ENCODE measurements at regions not wholly inside any gene's neighbourhood (a gene's known extent, or its start where the extent isn't known, plus 50 kb on each side); places are given as distances from the start of the nearest gene placed in this dataset.

DNA sequence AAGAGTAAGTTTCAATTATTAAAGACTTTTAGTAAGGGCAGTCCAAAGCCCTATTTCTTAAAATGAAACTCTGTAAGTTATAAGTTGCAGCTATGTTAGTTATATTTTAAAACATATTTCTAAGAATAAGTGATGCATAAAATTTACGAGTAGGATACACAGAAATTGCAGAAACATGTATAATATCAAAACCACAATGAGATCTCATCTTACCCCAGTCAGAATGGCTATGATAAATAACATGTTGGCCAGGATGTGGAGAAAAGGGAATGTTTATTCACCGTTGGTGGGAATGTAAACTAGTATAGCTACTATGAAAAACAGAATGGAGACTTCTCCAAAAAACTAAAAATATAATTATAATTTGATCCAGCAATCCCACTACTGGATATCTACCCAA lies 201.2 kb downstream of the CBLN2 start:
- no peak for DNase-seq

DNA sequence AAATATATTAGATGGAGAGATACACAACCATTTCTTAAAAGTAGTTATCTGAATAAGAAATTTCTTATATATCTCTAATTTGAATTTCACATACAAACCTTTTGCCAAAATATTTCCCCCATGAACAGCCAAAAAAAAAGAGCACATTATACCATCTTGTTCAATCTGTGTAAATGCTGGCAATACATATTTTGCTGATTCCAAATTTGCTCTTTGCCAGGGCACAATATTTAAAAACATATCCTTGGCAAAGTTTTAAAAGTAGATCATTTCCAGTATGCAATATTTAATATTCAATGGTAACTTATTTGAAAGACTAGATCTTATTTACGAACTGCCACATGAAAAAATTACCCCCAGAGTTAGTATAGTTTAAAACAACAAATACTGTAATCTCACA lies 204.2 kb downstream of the CBLN2 start:
- no peak for DNase-seq

DNA sequence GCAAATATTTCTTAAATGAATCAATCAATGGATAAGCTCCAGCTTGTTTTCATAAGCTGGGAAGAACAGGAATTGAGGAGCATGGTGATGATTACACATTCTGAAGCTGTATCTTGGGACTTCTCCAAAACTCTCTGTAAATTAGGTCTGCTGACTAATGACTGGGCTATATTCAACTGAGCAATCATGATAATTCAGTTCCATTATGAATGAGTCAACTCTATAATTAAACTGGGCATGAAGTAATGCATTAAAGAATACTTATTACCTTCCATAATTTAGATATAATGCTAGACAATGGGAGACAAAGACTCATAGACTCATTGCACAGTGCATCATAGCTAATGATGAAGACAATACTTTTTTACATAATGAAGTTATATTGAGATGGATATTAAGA lies 207.4 kb downstream of the CBLN2 start:
- no peak for DNase-seq

DNA sequence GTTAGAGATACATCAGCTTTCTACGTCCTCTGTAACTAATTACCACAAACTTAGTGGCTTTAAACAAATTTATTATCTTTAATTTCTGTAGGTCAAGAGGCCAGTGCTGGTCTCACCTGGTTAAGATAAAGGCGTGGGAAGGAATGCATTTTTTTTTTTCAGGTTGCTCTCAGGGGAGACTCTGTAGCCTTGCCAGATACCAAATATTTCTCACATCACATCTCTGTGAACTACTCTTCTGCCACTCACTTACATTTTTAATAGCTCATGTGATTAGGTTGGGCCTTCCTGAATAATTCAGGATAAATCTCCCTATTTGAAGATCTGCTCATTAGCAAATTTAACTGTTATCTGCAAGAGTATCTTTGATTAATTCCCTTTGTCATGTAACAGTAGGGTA lies 214.6 kb downstream of the CBLN2 start:
- no peak for DNase-seq

DNA sequence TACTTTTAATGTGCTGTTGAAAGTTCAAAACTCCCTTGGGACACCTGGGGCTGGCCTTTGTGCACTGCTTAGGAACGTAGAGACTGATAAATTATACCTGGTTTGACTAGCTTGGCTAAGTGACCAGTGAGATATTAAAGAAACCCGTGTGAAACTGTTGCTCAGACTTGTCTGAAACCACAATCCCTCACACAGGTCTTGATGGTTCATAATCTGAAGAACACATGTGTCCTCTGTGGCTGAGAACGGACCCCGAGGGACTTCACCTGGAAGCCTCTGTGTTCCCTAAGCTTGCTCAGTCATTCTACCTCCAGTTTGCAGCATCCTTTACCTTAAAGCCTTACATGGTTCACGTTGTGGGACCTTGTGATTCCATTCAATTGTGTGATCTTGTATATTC lies 218.8 kb downstream of the CBLN2 start:
- no peak for DNase-seq

DNA sequence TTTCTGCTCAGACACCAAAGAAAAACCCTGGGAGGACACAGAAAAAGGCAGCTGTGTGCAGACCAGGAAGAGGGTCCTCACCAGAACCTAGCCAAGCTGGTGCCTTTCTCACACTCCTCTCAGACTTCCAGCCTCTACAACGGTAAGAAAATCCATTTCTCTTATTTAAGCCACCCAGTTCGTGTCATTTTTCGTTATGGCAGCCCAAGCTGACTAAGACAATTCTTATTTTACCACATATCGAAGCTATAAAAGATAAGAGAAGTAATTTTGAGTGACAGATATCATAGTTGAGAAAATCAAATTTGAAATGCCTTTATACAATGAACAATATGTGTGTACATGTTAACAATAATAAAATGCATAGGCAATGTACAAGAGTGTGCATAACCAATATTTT lies 219.5 kb downstream of the CBLN2 start:
- DNase-seq, result no peak

DNA sequence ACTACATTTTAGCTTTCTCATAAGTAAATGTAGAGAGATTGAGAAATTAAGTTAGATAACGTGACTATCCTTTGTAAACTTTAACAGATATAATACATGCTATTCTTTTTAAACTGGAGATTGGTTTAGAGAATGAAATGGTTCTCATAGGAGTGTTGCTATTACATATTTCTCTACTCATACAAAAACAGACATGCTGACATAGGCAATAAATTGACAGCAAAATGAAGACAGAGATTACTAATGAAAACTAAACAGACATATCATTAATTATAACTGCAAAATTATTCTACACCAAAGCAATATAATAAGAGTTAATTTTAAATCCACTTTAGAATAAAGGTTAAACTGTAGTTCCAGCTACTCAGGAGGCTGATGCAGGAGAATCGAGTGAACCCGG lies 227.6 kb downstream of the CBLN2 start:
- no peak for DNase-seq

DNA sequence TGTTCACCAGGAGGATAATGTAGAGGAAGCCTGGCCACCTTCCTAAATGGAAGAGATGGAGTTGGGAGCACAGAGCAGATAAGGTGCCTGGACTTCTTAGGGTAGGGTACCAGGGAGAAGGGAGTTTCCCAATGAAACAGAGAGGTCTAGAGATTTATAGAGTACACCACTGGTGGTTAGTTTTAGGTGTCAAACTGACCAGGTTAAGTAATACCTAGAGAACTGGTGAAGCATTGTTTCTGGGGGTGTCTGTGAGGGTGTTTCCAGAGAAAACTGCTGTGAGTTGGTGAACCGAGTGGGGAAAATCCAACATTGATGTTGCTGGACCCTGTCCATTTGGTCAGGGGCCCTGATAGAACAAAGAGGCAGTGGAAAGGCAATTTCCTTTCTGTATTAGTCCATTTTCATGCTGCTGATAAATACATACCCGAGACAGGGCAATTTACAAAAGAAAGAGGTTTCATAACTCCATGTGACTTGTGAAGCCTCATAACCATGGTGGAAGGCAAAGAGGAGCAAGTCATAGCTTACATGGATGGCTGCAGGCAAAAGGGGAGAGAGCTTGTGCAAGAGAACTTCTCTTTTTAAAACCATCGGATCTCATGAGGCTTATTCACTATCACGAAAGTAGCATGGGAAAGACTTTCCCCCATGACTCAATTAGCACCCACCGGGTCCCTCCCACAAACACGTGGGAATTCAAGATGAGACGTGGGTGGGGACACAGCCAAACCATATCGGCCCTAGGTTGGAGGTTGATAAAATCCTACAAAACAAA lies 260.8 kb downstream of the CBLN2 start:
- DNase-seq, result no peak

GRCh38 chr18:72273025-72273424 lies 271.1 kb downstream of the CBLN2 start:
- DNase-seq, result no peak

DNA sequence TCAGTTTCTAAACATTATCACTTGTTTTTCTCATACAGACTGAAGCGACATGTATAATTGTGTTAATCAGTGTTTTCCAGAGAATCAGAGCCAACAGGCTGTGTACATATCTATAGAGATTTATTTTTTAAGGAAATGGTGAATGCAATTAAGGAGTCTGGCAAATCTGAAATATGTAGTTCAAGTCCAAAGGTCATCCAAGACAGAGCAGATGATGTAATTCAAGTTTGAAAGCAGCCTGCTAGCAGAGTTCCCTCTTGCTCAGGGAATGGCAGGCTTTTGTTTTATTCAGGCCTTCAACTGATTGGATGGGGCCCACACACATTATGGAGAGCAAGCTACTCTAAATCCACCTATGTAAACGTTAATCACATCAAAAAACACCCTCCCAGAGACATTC lies 282.6 kb downstream of the CBLN2 start:
- no peak for DNase-seq

DNA sequence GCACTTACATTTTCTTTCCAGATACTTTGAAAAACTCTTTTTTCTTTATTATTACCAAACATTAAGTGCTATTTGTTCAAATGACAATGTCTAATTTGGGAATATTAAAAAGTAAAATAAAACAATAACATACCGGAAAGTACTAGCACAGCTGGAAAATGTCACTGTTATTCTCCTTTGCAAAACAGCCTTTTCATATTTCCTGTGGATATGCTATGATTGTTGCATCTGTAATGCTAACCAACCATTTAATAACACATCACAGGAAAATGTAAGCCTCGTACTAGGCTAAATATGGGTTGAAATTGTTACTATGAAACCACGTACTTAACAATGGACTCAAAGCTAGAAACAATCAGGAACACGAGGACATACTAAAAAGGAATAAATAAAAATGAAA lies 298.1 kb downstream of the CBLN2 start:
- no peak for DNase-seq

- DNase-seq, result no peak
These were observed 308.7 kb downstream of the CBLN2 start for GRCh38 chr18:72235422-72235821.

DNA sequence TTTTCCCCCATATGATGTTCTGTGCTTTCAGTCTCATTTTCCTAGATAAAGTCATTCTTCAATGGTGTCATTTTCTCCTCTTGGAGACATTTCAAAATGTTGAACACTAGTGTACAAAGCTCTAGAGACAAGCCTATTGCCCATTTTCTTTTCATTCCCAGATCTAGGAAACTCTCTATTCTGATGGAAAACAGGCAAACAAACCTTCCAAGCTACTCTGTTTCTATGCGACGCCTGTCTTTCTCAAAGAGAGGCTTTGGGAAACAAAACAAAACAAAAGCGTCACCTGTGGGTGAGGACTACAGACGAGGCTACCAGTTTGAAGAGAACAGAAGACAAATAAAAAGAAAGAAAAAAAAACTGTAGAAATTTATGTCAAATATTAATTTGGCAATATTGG lies 311.0 kb downstream of the CBLN2 start:
- DNase-seq, result no peak

GRCh38 chr18:72232644-72233043 lies 311.5 kb downstream of the CBLN2 start:
- no peak for DNase-seq

DNA sequence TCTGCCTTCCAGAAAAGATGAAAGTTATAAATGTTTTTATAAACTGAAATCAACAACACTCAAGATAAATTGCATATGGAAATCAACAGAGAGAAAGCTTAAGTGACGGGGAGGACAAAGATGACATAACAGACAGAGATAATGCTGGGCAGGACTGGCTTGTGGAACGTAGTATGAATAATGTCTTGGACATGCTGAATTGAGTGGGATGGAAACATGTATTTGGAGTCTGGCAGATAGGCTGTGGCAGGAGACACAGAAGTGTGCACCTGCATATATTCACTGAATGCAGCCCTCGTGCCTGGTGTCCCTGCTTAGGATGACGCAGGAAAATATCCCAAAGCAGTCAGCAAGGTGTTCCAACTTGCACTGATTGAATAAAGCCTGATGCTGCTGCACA lies 318.2 kb downstream of the CBLN2 start:
- DNase-seq, result no peak

DNA sequence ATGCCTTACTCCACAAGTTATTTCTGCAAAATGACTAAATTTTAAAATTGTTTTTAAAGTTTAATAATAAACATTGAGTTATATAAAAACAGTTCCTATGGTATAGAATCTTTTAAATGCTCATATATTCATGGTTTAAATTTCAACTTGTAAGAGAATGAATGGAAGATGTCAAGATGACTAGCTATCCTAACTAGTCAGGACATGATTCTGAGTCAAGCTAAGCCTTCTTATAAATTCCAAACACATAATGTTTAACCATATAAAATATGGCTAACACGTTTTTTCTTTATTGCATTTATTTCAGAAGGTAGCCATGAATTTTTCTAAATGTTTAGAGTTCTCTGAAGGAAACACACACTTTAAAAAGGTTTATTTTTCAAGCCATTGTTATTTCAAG lies 320.4 kb downstream of the CBLN2 start:
- no peak for DNase-seq

- no peak for DNase-seq
These were observed 335.0 kb downstream of the CBLN2 start for GRCh38 chr18:72208920-72209676.

DNA sequence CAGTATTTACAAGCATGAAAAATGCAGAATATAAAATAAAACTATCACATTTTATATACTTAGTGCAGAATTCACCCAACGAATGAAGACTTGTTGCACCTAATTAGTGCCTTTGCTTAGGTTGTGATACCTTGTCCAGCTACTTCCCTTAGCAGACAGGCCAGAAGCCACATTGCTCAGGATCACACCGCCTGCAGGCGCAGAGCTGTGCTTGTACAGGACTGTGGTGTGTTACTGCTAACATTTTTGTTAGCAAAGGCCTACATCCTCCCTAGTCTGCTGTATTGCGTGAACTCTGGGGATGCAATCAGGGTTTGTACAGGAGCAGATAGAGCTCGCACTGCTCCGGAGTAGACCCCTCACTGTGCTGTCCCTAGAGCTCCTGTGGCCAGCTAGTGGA lies 336.9 kb downstream of the CBLN2 start:
- no peak for DNase-seq

GRCh38 chr18:72206814-72207213 lies 337.3 kb downstream of the CBLN2 start:
- DNase-seq, result no peak

DNA sequence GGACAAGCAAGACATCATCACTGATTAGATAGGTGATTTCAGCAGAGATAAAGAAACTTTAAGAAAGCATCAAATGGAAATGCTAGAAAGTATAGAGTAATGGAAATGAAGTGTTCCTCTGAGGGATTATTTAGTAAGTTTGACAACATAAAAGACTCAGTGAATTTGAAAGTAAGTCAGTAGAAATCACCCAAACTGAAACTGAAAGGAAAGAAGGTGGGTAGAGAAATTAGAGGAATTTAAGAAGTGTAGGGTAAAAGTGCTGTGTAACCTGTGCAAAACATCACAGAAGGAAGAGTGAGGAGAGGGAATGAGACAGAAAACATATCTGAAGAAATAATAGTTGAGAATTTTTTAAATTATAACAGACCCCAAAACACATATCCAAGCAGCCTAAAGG lies 343.1 kb downstream of the CBLN2 start:
- no peak for DNase-seq

DNA sequence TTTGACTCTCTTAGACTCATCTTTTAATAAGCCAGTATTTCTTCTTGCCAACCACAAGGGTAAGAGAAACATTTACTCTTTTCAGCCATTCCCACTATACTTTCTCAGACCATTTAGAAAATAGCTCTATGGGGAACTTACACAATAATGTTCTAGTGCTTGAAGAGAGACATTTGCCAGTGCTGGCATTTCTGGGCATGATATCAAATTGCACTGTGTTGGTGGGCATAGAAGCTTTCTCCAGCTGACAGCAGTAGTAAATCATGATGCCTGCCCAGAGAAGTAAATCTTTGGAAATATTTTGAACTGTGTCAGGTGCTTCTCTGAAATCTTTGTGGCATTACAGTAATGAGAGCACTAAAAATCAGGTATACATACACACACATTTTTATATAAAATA lies 346.6 kb downstream of the CBLN2 start:
- DNase-seq, result no peak

- no peak for DNase-seq
These were observed 350.1 kb downstream of the CBLN2 start for GRCh38 chr18:72194072-72194471.

- DNase-seq, result no peak
These were observed 356.2 kb downstream of the CBLN2 start for GRCh38 chr18:72187956-72188355.

GRCh38 chr18:72181241-72181764 lies 362.8 kb downstream of the CBLN2 start:
- no peak for DNase-seq

All from suppressor macrophage treated with lipopolysaccharide for 4 hours (primary cell).